Peyer's patch (tissue), 4 donors: ENCODE measurements at regions not wholly inside any gene's neighbourhood (a gene's known extent, or its start where the extent isn't known, plus 50 kb on each side); places are given as distances from the start of the nearest gene placed in this dataset.
A peak's percentile ranks its signal among the peaks of the same experiment; 100 is the strongest.

ENCODE experiments used
- DNase-seq, 3 donors: peaks; one replicate each; pipeline ENCODE4 v3.0.0-alpha.2; 2017 to 2019
- H3K27ac ChIP-seq, 4 donors: fragments of 200-600 bp; sonication (generic); one replicate each; pipeline ENCODE4 v1.5.1; 2016 to 2019
- H3K27me3 ChIP-seq, 2 donors: fragments of 200-600 bp; sonication (generic); one replicate each; pipeline ENCODE4 v1.5.1; 2019
- H3K36me3 ChIP-seq, 3 donors: fragments of 200-600 bp; sonication (generic); one replicate each; pipeline ENCODE4 v1.5.1; 2016 to 2019
- H3K4me1 ChIP-seq, 4 donors: fragments of 200-600 bp; sonication (generic); one replicate each; pipeline ENCODE4 v1.5.1; 2016 to 2019
- H3K4me3 ChIP-seq, 4 donors: fragments of 200-600 bp; sonication (generic); 1 replicate in 3 of 4; 2 replicates in 1 of 4; pipeline ENCODE4 v1.5.1; 2016 to 2019; ENCODE audit warnings: mild to moderate bottlenecking in 1 of 4
- H3K9me3 ChIP-seq, 4 donors: fragments of 200-600 bp; sonication (generic); one replicate each; pipeline ENCODE4 v1.5.1; 2016 to 2019; ENCODE audit warnings: mild to moderate bottlenecking in 1 of 4
- POLR2A ChIP-seq, 2 donors: fragments of 450-650 bp; IDR thresholded peaks; one replicate each; pipeline ENCODE4 v1.5.1; 2017; ENCODE audit warnings: antibody characterized with exemption in 2 of 2, mild to moderate bottlenecking in 2 of 2, moderate library complexity in 2 of 2
- TF ChIP-seq, protein P1 (sequence below), 6 experiments: fragments of 450-650 bp in 4 of 6; fragments of 200-600 bp in 2 of 6; sonication (generic) in 1 of 6; IDR thresholded peaks; one replicate each; pipeline ENCODE4 v1.5.1; 2017 to 2019; ENCODE audit warnings: antibody characterized with exemption in 6 of 6, mild to moderate bottlenecking in 3 of 6, moderate library complexity in 1 of 6

- no peak for DNase-seq
- Histone ChIP-seq H3K4me1 (no peaks in the 10 kb centered on the region), H3K27me3 (no peaks in the 10 kb centered on the region), H3K36me3 (no peaks in the 10 kb centered on the region), H3K4me3 (no peak overlapping the region), H3K27ac (no peak overlapping the region), H3K9me3 (no peaks in the 10 kb centered on the region)
- TF ChIP-seq, protein P1, sequence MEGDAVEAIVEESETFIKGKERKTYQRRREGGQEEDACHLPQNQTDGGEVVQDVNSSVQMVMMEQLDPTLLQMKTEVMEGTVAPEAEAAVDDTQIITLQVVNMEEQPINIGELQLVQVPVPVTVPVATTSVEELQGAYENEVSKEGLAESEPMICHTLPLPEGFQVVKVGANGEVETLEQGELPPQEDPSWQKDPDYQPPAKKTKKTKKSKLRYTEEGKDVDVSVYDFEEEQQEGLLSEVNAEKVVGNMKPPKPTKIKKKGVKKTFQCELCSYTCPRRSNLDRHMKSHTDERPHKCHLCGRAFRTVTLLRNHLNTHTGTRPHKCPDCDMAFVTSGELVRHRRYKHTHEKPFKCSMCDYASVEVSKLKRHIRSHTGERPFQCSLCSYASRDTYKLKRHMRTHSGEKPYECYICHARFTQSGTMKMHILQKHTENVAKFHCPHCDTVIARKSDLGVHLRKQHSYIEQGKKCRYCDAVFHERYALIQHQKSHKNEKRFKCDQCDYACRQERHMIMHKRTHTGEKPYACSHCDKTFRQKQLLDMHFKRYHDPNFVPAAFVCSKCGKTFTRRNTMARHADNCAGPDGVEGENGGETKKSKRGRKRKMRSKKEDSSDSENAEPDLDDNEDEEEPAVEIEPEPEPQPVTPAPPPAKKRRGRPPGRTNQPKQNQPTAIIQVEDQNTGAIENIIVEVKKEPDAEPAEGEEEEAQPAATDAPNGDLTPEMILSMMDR (IDR thresholded peaks at IDR 0.05): no peak
- no peak for TF ChIP-seq POLR2A (IDR thresholded peaks at IDR 0.05)
Measured at GRCh38 chr4:20543131-20543530, 157.1 kb upstream of the PACRGL start.

- TF ChIP-seq POLR2A (IDR thresholded peaks at IDR 0.05): no peak
- TF ChIP-seq, protein P1 (IDR thresholded peaks at IDR 0.05): peak in 4 of 6 experiments; percentile 33 to 84 (median 74)
- no peak for DNase-seq
Measured at GRCh38 chr4:20544645-20545044, 155.6 kb upstream of the PACRGL start.

DNA sequence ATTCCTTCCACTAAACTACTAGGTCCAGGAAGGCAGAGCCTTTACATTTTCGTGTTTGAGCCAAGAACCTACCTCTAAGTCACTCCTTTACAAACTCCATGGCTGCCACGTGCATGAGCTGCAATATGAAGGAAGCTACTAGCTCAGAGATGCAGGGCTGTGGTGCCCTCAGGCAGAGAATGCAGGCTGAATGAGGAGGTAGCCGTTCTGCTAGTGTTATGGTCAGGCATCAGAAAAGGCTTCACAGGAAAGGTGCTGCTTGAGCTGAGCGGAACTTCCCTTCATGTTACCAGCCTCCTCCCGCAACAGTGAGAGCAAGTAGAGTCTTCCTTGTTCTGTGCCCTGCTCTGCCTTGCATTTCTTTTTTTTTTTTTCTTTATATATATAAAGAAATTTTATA is 148.3 kb upstream of the PACRGL start:
- no peaks in the 10 kb centered on the region for H3K9me3 ChIP-seq

More at GRCh38 chr4:20544645-20545044, 155.6 kb upstream of the PACRGL start:
- no peaks in the 10 kb centered on the region for H3K4me1 ChIP-seq
- H3K36me3 ChIP-seq: no peaks in the 10 kb centered on the region
- no peak overlapping the region for H3K4me3 ChIP-seq
- H3K9me3 ChIP-seq: no peaks in the 10 kb centered on the region
- H3K27ac ChIP-seq: no peak overlapping the region
- H3K27me3 ChIP-seq: no peaks in the 10 kb centered on the region

GRCh38 chr4:20554134-20554533 is 146.1 kb upstream of the PACRGL start:
- TF ChIP-seq, protein P1 (IDR thresholded peaks at IDR 0.05): no peak
- no peak for TF ChIP-seq POLR2A (IDR thresholded peaks at IDR 0.05)
- no peaks in the 10 kb centered on the region for H3K9me3 ChIP-seq
- no peak overlapping the region for H3K4me3 ChIP-seq
- H3K27ac ChIP-seq: no peak overlapping the region
- no peaks in the 10 kb centered on the region for H3K36me3 ChIP-seq
- no peak for DNase-seq
- H3K27me3 ChIP-seq: no peaks in the 10 kb centered on the region
- H3K4me1 ChIP-seq: no peaks in the 10 kb centered on the region

More for the DNA sequence above, 148.3 kb upstream of the PACRGL start:
- no peaks in the 10 kb centered on the region for H3K4me1 ChIP-seq
- no peaks in the 10 kb centered on the region for H3K27me3 ChIP-seq
- no peak overlapping the region for H3K4me3 ChIP-seq
- H3K27ac ChIP-seq: no peak overlapping the region
- no peaks in the 10 kb centered on the region for H3K36me3 ChIP-seq
- DNase-seq: no peak
- no peak for TF ChIP-seq POLR2A (IDR thresholded peaks at IDR 0.05)
- TF ChIP-seq, protein P1 (IDR thresholded peaks at IDR 0.05): no peak

GRCh38 chr4:20565075-20565721 is 135.1 kb upstream of the PACRGL start:
- Histone ChIP-seq H3K4me3 (no peak overlapping the region), H3K9me3 (no peaks in the 10 kb centered on the region), H3K27me3 (no peaks in the 10 kb centered on the region), H3K36me3 (no peaks in the 10 kb centered on the region), H3K27ac (no peak overlapping the region), H3K4me1 (no peaks in the 10 kb centered on the region)
- TF ChIP-seq, protein P1 (IDR thresholded peaks at IDR 0.05): no peak
- TF ChIP-seq POLR2A (IDR thresholded peaks at IDR 0.05): no peak
- no peak for DNase-seq
